Trophoblast cell (in vitro differentiated cells and primary cell): ENCODE measurements at regions not wholly inside any gene's neighbourhood (a gene's known extent, or its start where the extent isn't known, plus 50 kb on each side); places are given as distances from the start of the nearest gene placed in this dataset.
A peak's percentile ranks its signal among the peaks of the same experiment; 100 is the strongest.

Experiments
- DNase-seq, 2 donors: peaks; one replicate each; pipeline ENCODE4 v3.0.0-alpha.2; 2016
- H2AFZ ChIP-seq: 2 replicates; pipeline ENCODE4 v1.6.1; 2013; ENCODE audit warnings: low read length, moderate library complexity, mild to moderate bottlenecking; ENCODE audit not compliant: insufficient read depth, poor library complexity
- H2AK5ac ChIP-seq: 2 replicates; pipeline ENCODE4 v1.6.1; 2013; ENCODE audit warnings: mild to moderate bottlenecking, low read length
- H2BK120ac ChIP-seq: 2 replicates; pipeline ENCODE4 v1.6.1; 2013; ENCODE audit warnings: low read length, mild to moderate bottlenecking, moderate library complexity; ENCODE audit not compliant: insufficient read depth, poor library complexity
- H2BK12ac ChIP-seq: 2 replicates; pipeline ENCODE4 v1.6.1; 2013; ENCODE audit warnings: mild to moderate bottlenecking, low read length, moderate library complexity
- H2BK5ac ChIP-seq: 2 replicates; pipeline ENCODE4 v1.6.1; 2013; ENCODE audit warnings: low read length, low read depth, moderate library complexity, mild to moderate bottlenecking; ENCODE audit not compliant: poor library complexity
- H3K14ac ChIP-seq: 2 replicates; pipeline ENCODE4 v1.6.1; 2013; ENCODE audit warnings: mild to moderate bottlenecking, low read length
- H3K18ac ChIP-seq: 2 replicates; pipeline ENCODE4 v1.6.1; 2013; ENCODE audit warnings: mild to moderate bottlenecking, low read length
- H3K23ac ChIP-seq: 2 replicates; pipeline ENCODE4 v1.6.1; 2013; ENCODE audit warnings: low read length
- H3K27ac ChIP-seq: 2 replicates; pipeline ENCODE4 v1.5.1; 2013; ENCODE audit warnings: low read depth, mild to moderate bottlenecking, inconsistent platforms, low read length, moderate library complexity
- H3K27me3 ChIP-seq: 2 replicates; pipeline ENCODE4 v1.6.1; 2013; ENCODE audit warnings: inconsistent platforms, mild to moderate bottlenecking, low read length, moderate library complexity; ENCODE audit not compliant: insufficient read depth
- H3K36me3 ChIP-seq, 2 experiments: 1 replicate in 1 of 2; 2 replicates in 1 of 2; pipeline ENCODE4 v1.6.1; 2013; ENCODE audit warnings: low read length in 2 of 2, mild to moderate bottlenecking in 2 of 2, moderate library complexity in 1 of 2; ENCODE audit not compliant: insufficient read depth in 2 of 2, control insufficient read depth in 1 of 2
- H3K4ac ChIP-seq: 2 replicates; pipeline ENCODE4 v1.6.1; 2013; ENCODE audit warnings: low read depth, mild to moderate bottlenecking, low read length, moderate library complexity
- H3K4me1 ChIP-seq, 2 experiments: 1 replicate in 1 of 2; 2 replicates in 1 of 2; pipeline ENCODE4 v1.6.1; 2013; ENCODE audit warnings: low read length in 2 of 2, mild to moderate bottlenecking in 2 of 2, moderate library complexity in 1 of 2; ENCODE audit not compliant: insufficient read depth in 2 of 2, control insufficient read depth in 1 of 2
- H3K4me2 ChIP-seq: 2 replicates; pipeline ENCODE4 v1.6.1; 2013; ENCODE audit warnings: inconsistent platforms, mild to moderate bottlenecking, low read length, moderate library complexity
- H3K4me3 ChIP-seq: 2 replicates; pipeline ENCODE4 v1.5.1; 2013; ENCODE audit warnings: mild to moderate bottlenecking, low read depth, low read length, inconsistent platforms
- H3K79me1 ChIP-seq: one replicate; pipeline ENCODE4 v1.6.1; 2013; ENCODE audit warnings: low read length
- H3K79me2 ChIP-seq: 2 replicates; pipeline ENCODE4 v1.6.1; 2013; ENCODE audit warnings: low read length, mild to moderate bottlenecking; ENCODE audit not compliant: control insufficient read depth, insufficient read depth, poor library complexity
- H3K9ac ChIP-seq: 2 replicates; pipeline ENCODE4 v1.6.1; 2013; ENCODE audit warnings: mild to moderate bottlenecking, low read length
- H3K9me3 ChIP-seq: 2 replicates; pipeline ENCODE4 v1.6.1; 2013; ENCODE audit warnings: low read depth, mild to moderate bottlenecking, control low read depth, inconsistent platforms, low read length; ENCODE audit not compliant: insufficient read depth
- H4K12ac ChIP-seq: 2 replicates; pipeline ENCODE4 v1.6.1; 2013; ENCODE audit warnings: low read depth, mild to moderate bottlenecking, low read length, moderate library complexity
- H4K8ac ChIP-seq: 2 replicates; pipeline ENCODE4 v1.6.1; 2013; ENCODE audit warnings: low read depth, mild to moderate bottlenecking, low read length, moderate library complexity
- H4K91ac ChIP-seq: one replicate; pipeline ENCODE4 v1.6.1; 2013; ENCODE audit warnings: low read depth, mild to moderate bottlenecking, low read length, moderate library complexity
- whole genome bisulfite sequencing: extraction: QIAGEN DNeasy Blood & Tissue Kit; methylation state at CpG from one replicate; pipeline ENCODE4 v1.1.7; 2013; ENCODE audit warnings: missing lambda C conversion rate; ENCODE audit not compliant: insufficient read length, insufficient coverage; ENCODE audit errors: extremely low coverage; 5-methylcytosine and 5-hydroxymethylcytosine counted together

- peak overlapping the region; percentile 94 for H2BK120ac ChIP-seq
- H3K4ac ChIP-seq = no peak overlapping the region
- peak overlapping the region; percentile 60 for H2BK5ac ChIP-seq
- peaks cover 16% of the 10 kb centered on the region for H3K79me1 ChIP-seq
- peak overlapping the region; percentile 35 for H4K8ac ChIP-seq
- H3K14ac ChIP-seq = peak overlapping the region; percentile 38
- no peak overlapping the region for H3K9ac ChIP-seq
- H4K91ac ChIP-seq = peak overlapping the region; percentile 86
- H3K9me3 ChIP-seq = no peaks in the 10 kb centered on the region
- peaks cover 2% of the 10 kb centered on the region for H3K79me2 ChIP-seq
- peaks cover 14 to 22% of the 10 kb centered on the region in 2 experiments for H3K4me1 ChIP-seq
- peak overlapping the region; percentile 50 for H2BK12ac ChIP-seq
- H3K36me3 ChIP-seq = no peaks in the 10 kb centered on the region
- H3K23ac ChIP-seq = no peak overlapping the region
- WGBS = no CpG with 5 or more reads among the region's 13 CpGs
- H3K18ac ChIP-seq = no peak overlapping the region
- no peak overlapping the region for H3K27ac ChIP-seq
- no peaks in the 10 kb centered on the region for H3K27me3 ChIP-seq
- H2AK5ac ChIP-seq = peak overlapping the region; percentile 27
- H2AFZ ChIP-seq = no peak overlapping the region
- no peak overlapping the region for H4K12ac ChIP-seq
- H3K4me2 ChIP-seq = no peak overlapping the region
- peak; percentile 22 to 52 for DNase-seq
- no peak overlapping the region for H3K4me3 ChIP-seq
These were observed 159.5 kb upstream of the SHB start for GRCh38 chr9:38228331-38229103.

- no peaks in the 10 kb centered on the region for H3K9me3 ChIP-seq
- no peaks in the 10 kb centered on the region for H3K27me3 ChIP-seq
- peak overlapping the region; percentile 94 for H2BK120ac ChIP-seq
- H3K79me1 ChIP-seq = peaks cover 16% of the 10 kb centered on the region
- H4K91ac ChIP-seq = peak overlapping the region; percentile 82
- H3K14ac ChIP-seq = peak overlapping the region; percentile 91
- H3K36me3 ChIP-seq = no peaks in the 10 kb centered on the region
- H3K4me1 ChIP-seq = peaks cover 14 to 22% of the 10 kb centered on the region in 2 experiments
- H3K9ac ChIP-seq = no peak overlapping the region
- H4K8ac ChIP-seq = peak overlapping the region; percentile 73
- no peak overlapping the region for H3K4me3 ChIP-seq
- no peak overlapping the region for H3K23ac ChIP-seq
- H4K12ac ChIP-seq = no peak overlapping the region
- H3K27ac ChIP-seq = peak overlapping the region; percentile 70
- peak overlapping the region; percentile 58 for H3K4me2 ChIP-seq
- whole genome bisulfite sequencing = no CpG with 5 or more reads among the region's 10 CpGs
- peak overlapping the region; percentile 94 for H2BK12ac ChIP-seq
- peak; percentile 86 to 87 for DNase-seq
- peak overlapping the region; percentile 93 for H2AK5ac ChIP-seq
- peaks cover 2% of the 10 kb centered on the region for H3K79me2 ChIP-seq
- H2BK5ac ChIP-seq = peak overlapping the region; percentile 87
- peak overlapping the region; percentile 25 for H2AFZ ChIP-seq
- H3K18ac ChIP-seq = peak overlapping the region; percentile 88
- no peak overlapping the region for H3K4ac ChIP-seq
These were observed 158.6 kb upstream of the SHB start for GRCh38 chr9:38227656-38228055.

GRCh38 chr9:38227061-38227540, 158.1 kb upstream of the SHB start:
- Histone ChIP-seq H3K27ac (peak overlapping the region; percentile 18), H2BK5ac (peak overlapping the region; percentile 6), H4K8ac (no peak overlapping the region), H3K36me3 (no peaks in the 10 kb centered on the region), H3K4me2 (peak overlapping the region; percentile 58), H3K4me3 (peak overlapping the region; percentile 8), H3K4me1 (peaks cover 14 to 22% of the 10 kb centered on the region in 2 experiments), H4K91ac (no peak overlapping the region), H2AK5ac (no peak overlapping the region), H3K18ac (no peak overlapping the region), H3K4ac (no peak overlapping the region), H3K9ac (no peak overlapping the region), H3K9me3 (no peaks in the 10 kb centered on the region), H3K27me3 (no peaks in the 10 kb centered on the region), H2BK12ac (no peak overlapping the region), H2AFZ (no peak overlapping the region), H2BK120ac (peak overlapping the region; percentile 6), H4K12ac (no peak overlapping the region), H3K14ac (no peak overlapping the region), H3K23ac (no peak overlapping the region), H3K79me1 (peaks cover 16% of the 10 kb centered on the region), H3K79me2 (peaks cover 2% of the 10 kb centered on the region)
- DNase-seq = peak; percentile 99 to 100
- no CpG with 5 or more reads among the region's 12 CpGs for WGBS

- peak overlapping the region; percentile 14 for H3K27ac ChIP-seq
- peak; percentile 87 to 89 for DNase-seq
- H3K9ac ChIP-seq = no peak overlapping the region
- no peak overlapping the region for H2BK120ac ChIP-seq
- H4K91ac ChIP-seq = peak overlapping the region; percentile 38
- no CpG with 5 or more reads among the region's 11 CpGs for WGBS
- H3K18ac ChIP-seq = no peak overlapping the region
- no peak overlapping the region for H3K4ac ChIP-seq
- no peak overlapping the region for H3K4me3 ChIP-seq
- no peak overlapping the region for H3K14ac ChIP-seq
- no peak overlapping the region for H2BK5ac ChIP-seq
- no peak overlapping the region for H3K23ac ChIP-seq
- peaks cover 2% of the 10 kb centered on the region for H3K79me2 ChIP-seq
- no peaks in the 10 kb centered on the region for H3K9me3 ChIP-seq
- H4K8ac ChIP-seq = peak overlapping the region; percentile 41
- no peaks in the 10 kb centered on the region for H3K27me3 ChIP-seq
- no peak overlapping the region for H4K12ac ChIP-seq
- H2AK5ac ChIP-seq = no peak overlapping the region
- peak overlapping the region; percentile 41 for H3K4me2 ChIP-seq
- peaks cover 14 to 22% of the 10 kb centered on the region in 2 experiments for H3K4me1 ChIP-seq
- peak overlapping the region; percentile 29 for H2BK12ac ChIP-seq
- H3K36me3 ChIP-seq = no peaks in the 10 kb centered on the region
- peak overlapping the region; percentile 8 for H2AFZ ChIP-seq
- peaks cover 16% of the 10 kb centered on the region for H3K79me1 ChIP-seq
These were observed 157.5 kb upstream of the SHB start for GRCh38 chr9:38226491-38226951.
